ENCODE measurements at regions not wholly inside any gene's neighbourhood (a gene's known extent, or its start where the extent isn't known, plus 50 kb on each side); places are given as distances from the start of the nearest gene placed in this dataset.
"Not testable (repeated sequence)": the region's sequence is repeated elsewhere in the genome, so short reads cannot be mapped to it uniquely, and the experiment has no call there.

DNA sequence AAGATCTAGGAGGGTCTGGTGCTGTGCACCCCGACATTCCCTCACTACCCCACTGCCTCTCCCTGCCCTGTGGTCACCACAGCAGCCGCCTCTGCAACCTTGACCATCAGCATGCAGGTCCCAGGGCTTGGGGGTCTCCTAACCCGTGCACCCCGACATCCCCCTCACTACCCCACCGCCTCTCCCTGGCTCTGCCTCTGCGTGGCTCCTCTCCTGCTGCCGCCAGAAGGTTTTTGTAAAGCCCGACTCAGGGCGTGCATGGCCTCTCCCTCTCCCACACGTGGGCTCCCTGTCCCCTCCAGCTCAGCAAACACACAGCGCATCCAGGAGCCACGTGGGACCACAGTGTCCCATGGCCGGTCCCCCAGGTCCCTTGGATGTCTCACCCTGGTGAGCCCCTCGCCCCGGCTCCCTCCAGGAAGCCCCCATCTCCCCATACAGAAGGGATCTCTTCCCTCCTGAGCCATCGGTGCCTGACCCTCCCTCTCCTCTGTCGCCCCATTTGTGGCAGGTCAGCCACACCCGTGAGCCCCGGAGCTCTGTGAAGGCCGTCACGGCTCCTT is 112.5 kb upstream of the LPCAT1 start:
- not testable (repeated sequence) for DNase-seq (ENCODE audit: low spot score)

DNA sequence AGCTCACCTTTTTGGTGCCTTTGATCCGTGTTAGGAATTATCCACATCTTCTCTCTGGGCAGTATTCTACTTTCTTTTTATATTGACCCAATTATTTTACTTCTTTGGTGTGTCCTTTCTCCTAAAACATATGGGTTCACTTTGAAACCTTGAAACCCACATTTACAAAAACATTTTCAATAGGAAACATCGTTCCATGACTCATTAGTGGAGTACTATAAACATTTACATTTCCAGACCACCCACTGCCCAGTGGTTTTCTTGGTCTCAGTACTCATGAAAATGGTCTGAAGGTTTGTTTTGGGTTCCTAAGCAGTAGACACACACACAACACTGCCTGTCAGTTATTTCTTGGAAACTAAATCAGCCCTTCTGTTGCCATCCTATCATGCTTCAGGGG is 111.7 kb upstream of the LPCAT1 start:
- DNase-seq (ENCODE audit: low spot score), result not testable (repeated sequence)

DNA sequence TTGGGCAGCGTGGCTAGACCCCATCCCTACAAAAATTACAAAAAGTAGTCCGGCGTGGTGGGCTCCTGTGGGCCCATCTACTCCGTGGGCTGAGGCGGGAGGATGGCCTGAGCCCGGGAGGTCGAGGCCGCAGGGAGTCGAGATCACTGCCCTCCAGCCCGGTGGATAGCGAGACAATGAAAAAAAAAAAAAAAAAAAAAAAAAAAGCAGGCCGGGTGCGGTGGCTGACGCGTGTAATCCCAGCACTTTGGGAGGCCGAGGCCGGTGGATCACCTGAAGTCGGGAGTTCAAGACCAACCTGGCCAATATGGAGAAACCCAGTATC is 110.5 kb upstream of the LPCAT1 start:
- no peak for DNase-seq (ENCODE audit: low spot score)

DNA sequence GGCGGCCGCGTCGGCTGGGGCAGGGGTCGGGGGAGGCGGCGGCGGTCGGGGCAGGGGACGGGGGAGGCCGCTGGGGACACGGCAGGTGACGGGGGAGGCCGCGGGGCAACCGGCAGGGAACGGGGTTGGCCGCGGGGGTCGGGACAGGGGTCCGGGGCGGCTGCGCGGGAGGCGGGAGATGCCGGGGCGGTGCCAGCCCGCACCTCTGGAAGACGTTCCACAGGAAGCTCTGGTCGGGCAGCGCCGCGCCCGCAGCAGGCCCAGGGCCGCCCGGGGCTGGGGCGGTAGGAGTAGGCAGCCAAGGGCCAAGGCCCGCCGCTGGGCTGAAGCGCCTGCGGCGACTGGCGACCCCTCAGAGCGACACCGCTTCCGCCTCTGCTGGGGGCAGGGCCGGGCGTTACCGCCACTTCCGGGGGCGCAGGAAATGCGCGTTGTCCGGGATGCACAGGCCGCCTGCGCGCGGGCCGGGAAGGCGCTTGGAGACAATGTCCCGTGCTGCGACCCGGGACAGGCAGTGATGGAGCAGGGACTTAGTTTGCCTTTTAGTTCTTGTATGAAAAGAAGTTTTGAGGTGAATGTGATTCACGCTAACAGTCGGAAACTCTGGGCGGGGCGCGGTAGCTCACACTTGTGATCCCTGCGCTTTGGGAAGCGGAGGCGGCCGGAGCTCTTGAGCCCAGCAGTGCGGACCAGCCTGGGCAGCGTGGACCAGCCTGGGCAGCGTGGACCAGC is 110.0 kb upstream of the LPCAT1 start:
- peak; percentile 91 for DNase-seq (ENCODE audit: low spot score)

DNA sequence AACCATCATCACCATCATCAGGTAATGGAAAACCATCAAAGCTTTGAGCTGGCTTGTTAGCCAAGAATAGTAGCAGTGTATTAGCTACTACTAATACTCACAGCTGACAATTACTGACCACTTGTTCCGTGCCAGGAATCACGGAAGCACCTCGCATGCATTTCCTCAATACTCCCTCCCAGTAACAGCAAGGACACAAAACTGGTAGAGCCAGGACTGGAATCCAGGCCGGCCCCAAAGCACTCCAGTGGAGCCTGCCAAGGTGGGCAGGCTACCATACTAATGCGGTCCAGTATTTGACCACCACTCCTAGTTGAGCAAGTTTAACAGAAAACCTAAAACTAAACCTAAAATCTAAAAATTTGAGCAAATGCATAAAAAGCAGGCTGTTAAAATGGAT is 107.2 kb upstream of the LPCAT1 start:
- not testable (repeated sequence) for DNase-seq (ENCODE audit: low spot score)

DNA sequence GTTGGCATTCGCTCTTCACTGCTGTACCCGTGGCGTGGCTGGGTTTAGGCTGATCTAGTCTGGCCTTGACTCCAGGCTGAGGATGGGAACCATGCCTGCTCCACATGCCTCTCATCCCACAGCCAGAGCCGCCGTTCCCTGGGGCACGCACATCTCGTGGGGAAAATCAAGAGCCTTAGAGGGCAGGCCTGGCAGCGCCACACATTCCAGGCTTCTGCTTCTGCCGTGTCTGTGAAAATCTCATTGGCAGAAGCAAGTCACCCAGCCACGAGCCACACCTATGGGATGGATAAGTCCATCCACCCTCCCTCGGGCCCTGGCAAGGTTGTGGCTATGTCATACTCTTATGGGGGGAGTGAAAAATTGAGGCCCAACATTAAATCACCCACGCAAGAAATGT is 102.6 kb upstream of the LPCAT1 start:
- DNase-seq (ENCODE audit: low spot score), result not testable (repeated sequence)

DNA sequence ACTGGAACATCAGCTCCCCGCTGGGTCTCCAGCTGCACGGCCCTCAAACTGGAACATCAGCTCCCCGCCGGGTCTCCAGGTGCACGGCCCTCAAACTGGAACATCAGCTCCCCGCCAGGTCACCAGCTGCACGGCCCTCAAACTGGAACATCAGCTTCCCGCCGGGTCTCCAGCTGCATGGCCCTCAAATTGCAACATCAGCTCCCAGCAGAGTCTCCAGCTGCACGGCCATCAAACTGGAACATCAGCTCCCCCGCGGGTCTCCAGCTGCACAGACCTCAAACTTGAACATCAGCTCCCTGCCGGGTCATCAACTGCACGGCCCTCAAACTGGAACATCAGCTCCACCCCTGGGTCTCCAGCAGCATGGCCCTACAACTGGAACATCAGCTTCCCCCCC is 95.8 kb upstream of the LPCAT1 start:
- not testable (repeated sequence) for DNase-seq (ENCODE audit: low spot score)

DNA sequence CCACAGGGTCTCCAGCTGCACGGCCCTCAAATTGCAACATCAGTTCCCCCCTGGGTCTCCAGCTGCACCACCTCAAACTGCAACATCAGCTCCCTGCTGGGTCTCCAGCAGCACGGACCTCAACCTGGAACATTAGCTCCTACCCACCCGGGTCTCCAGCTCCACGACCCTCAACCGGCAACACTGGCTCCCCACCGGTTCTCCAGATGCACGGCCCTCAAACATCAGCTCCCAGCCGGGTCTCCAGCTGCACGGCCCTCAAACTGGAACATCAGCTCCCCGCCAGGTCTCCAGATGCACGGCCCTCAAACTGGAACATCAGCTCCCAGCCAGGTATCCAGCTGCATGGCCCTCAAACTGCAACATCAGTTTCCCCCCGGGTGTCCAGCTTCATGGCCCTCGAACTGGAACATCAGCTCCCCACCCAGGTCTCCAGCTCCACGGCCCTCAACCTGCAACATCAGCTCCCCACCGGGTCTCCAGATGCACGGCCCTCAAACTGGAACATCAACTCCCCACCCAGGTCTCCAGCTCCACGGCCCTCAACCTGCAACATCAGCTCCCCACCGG is 94.6 kb upstream of the LPCAT1 start:
- not testable (repeated sequence) for DNase-seq (ENCODE audit: low spot score)

DNA sequence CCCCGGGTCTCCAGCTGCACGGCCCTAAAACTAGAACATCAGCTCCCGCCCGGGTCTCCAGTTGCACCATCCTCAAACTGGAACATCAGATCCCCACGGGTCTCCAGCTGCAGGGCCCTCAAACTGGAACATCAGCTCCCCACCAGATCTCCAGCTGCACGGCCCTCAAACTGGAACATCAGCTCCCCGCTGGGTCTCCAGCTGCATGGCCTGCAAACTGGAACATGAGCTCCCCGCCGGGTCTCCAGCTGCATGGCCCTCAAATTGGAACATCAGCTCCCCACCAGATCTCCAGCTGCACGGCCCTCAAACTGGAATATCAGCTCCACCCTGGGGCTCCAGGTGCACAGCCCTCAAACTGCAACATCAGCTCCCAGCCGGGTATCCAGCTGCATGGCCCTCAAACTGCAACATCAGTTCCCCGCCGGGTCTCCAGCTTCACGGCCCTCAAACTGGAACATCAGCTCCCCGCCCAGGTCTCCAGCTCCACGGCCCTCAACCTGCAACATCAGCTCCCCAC is 93.5 kb upstream of the LPCAT1 start:
- not testable (repeated sequence) for DNase-seq (ENCODE audit: low spot score)

DNA sequence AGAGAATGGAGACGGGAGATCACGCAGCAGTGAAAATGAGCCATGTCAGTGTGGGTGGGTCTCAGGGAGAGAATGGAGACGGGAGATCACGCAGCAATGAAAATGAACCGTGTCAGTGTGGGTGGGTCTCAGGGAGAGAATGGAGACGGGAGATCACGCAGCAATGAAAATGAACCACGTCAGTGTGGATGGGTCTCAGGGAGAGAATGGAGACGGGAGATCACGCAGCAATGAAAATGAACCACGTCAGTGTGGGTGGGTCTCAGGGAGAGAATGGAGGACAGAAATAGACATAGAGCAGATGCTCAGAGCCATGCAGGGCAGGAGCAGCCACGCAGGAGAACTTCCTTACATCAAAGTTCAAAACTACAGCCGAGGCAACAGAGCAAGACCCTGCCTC is 89.8 kb upstream of the LPCAT1 start:
- DNase-seq (ENCODE audit: low spot score), result not testable (repeated sequence)

DNA sequence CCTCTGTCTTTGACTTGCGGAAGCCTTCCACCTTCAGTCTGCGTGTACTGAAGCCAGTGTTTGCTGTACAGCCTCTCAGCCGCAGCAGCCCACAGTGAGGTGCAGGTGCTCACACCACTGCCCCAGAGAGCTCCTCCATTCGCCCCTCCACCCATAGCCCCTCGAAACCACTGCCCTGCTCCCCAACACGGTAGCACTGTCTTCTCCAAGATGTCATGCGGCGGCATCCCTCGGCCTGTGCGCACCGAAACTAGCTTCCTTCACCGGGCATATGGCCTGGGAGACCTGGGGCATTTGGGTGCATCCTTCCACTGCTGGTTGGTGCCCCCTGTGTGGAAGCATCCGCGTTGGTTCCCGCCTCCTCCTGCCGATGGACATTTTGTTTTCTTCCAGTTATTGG is 86.8 kb upstream of the LPCAT1 start:
- not testable (repeated sequence) for DNase-seq (ENCODE audit: low spot score)

DNA sequence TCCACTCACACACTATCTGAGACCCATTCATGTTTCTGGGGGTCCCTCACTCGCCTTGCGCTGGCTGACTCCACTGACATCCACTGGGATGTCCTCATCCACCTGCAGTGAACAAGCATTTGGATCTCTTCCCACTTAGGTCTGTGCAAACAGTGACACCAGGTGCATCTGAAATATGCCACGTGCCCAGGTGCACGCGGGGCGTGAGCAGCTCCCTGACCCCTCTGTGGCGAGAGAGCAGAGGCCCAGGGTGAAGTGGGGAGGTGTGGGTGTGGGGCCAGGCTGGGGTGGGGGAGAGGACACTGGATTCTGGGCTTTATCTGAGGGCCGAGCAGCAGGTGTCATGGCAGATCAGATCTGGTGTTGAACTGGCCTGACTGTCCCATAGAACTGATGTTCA is 85.4 kb upstream of the LPCAT1 start:
- not testable (repeated sequence) for DNase-seq (ENCODE audit: low spot score)

DNA sequence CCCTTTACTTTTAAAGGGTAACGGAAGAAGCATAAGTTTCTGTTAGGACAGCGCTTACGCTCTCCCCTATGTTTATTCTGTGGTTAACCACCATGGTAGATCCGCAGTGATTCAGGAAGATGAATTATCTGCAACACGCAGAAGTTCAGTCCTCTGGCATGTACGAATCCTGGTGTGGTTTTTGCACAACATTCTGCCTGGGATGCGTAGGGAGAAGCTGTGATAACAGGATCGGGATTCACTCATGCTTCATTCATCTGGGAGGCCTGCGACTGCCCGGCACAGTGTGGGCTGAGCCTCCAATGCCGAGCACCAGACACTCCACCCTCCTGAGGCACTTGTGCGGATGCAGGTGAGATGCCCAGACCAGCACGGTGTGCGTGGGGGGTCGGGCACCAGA is 84.6 kb upstream of the LPCAT1 start:
- DNase-seq (ENCODE audit: low spot score), result not testable (repeated sequence)

DNA sequence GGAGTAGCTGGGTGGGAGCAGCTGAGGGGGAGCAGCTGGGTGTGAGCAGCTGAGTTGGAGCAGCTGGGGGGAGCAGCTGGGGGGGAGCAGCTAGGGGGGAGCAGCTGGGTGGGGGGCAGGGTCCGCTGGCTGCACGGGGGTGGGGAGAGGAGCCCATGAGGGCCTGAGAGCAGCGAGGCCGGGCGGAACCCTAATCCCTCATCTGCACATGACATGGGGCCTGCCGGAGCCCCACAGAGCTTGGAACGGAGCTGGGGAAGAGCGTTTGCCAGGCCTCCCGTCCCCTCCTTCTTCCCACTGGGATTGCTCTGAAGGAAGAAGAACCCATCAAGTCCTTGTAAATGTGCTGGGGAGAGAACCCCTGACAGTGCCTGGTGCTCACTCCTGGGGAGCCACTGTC is 83.2 kb upstream of the LPCAT1 start:
- not testable (repeated sequence) for DNase-seq (ENCODE audit: low spot score)

DNA sequence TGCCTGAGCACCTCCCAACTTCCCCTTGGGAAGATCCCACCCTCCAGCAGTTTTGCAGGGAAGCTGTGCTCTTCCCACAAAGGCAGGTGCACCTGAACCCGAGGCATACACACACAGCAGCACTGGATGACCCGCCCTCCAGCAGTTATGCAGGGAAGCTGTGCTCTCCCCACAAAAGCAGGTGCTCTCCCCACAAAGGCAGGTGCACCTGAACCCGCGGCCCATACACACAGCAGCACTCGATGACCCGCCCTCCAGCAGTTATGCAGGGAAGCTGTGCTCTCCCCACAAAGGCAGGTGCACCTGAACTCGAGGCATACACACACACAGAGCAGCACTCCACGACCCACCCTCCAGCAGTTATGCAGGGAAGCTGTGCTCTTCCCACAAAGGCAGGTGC is 80.2 kb upstream of the LPCAT1 start:
- not testable (repeated sequence) for DNase-seq (ENCODE audit: low spot score)

DNA sequence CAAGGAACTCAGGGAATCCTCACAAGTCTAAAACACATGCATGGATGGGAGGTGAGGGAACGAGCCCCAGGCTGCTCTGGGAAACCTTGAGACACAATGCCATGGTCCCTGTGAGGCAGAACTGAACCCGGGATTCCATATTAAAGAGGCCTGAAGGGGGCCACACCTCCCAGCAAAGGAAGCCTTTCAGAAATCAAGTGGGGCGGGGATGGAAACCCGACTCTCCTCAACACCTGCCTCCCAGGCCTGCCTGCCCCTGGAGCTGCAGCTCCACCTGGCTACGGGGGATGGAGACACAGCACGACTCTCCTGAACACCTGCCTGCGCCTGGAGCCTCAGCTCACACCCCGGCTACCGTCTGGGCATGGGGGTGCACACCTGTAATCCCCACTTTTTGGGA is 77.8 kb upstream of the LPCAT1 start:
- peak; percentile 55 for DNase-seq (ENCODE audit: low spot score)

DNA sequence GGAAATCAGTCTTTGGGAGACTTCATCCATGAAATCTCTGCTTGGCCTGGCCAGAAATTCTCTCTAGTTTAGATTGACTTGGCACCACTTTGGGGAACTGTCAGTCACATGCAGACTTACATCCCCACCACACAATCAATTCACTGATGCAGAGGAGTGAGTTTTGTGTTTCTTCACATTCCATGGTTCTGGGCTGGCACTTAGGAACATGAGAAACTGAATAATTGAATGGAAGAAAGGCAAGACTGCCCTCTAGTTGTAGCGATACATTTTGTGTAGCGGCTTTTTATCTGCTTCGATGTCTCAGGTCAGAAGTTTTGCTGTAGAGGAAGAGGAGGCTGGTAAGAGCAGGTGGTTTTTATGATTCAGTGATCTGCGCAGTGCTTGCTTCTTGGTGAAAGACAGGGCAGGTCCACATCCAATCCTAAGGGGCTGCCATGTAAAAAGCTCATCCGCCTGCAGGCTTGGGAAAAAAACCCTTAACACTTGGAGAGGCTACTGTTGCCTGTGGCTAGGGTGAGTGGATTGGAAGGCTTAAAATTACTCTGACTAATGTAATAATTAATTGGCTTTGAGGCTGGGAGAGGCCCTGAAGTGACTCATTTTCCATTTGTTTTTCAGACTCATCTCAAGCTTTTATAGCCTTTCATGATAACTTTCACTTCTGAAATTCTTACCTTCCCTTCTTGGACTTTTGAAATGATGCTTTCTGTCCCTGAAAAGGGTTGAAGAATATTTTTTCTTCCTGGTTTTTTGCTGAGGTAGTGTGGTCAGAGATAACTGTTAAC is 75.4 kb upstream of the LPCAT1 start:
- not testable (repeated sequence) for DNase-seq (ENCODE audit: low spot score)

DNA sequence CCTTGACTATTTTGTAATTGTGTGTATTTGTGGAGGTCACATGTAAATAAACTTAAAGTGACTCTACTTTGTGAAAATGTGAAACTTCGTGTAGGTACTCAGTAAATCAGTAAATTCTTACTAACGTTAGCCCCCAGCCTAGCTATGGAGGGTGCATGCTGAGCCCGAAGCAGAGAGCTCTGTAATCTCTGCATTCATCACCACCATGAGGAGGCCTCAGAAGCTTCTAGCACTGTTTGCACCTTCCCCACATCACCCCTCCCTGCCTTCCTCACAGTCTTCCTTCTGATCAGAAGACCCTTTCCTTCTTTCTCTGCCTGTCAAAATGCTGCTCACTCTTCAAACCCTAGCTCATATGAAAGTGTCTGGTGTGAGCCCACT is 73.3 kb upstream of the LPCAT1 start:
- not testable (repeated sequence) for DNase-seq (ENCODE audit: low spot score)

DNA sequence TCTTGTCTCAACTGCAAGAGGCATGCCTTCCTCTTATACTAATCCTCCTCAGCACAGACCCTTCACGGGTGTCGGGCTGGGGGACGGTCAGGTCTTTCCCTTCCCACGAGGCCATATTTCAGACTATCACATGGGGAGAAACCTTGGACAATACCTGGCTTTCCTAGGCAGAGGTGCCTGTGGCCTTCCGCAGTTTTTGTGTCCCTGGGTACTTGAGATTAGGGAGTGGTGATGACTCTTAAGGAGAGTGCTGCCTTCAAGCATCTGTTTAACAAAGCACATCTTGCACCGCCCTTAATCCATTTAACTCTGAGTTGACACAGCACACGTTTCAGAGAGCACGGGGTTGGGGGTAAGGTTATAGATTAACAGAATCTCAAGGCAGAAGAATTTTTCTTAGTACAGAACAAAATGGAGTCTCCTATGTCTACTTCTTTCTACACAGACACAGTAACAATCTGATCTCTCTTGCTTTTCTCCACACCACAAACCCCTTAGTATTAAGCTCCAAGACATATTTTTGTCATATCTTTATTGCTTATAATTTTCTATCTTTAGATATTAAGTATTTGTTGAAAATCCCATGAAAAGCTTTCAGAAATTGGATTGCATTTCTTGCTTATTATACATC is 72.8 kb upstream of the LPCAT1 start:
- DNase-seq (ENCODE audit: low spot score), result not testable (repeated sequence)

DNA sequence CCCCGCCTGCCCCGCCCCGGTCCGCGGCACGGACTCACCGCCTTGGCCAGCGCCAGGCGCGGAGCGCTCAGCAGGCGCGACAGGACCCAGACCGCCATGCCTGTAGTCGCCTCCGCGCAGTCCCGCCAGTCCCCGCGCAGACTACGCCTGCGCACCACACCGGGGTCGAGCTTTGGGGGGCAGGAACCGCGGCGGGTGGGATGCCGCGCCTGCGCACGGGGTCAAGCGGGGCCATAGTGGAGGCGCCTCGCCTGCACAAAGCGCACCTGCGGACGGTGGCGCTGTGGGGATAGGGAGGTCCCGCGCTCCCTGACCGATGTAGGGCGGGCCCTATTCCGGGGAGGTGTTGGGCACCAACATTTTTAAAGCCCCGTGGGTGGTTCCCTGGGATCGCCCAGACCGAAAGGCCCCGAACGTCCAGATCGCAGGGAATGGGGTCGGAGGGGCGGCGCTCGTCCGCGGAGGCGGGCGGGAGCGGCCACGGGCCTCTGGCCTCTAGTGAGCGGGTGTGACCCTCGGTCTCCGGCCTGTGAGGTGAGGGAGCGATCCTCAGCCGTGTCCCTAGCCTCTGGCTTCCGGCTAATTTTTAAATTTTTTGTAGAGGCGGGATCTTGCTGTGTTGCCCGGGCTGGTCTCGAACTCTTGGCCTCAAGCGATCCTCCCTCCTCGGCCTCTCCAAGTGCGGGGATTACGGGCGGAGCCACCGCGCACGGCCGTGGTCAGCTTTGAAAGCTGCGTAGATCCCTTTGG is 70.8 kb upstream of the LPCAT1 start:
- peak; percentile 96 for DNase-seq (ENCODE audit: low spot score)

DNA sequence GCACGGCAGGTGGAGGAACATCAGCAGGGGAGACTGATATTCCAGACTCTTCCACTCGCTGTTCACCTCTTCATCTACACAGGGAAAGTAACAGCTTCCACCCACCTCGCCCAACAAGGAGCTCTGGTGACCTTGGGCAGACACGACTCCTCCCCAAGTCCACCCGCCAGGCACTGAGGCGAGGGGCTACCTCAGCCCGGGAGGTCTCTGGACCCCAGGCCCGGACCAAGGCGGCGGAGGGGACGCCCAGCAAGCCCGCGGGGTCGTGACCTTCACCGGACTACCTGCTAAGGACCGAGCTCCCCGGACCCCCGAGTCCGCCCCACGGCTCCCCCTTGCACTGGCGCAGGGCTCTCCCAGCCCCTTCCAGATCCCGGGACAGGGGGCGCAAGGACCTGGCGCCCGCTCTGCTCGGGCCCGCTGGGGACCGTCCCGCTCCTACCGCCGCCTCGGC is 70.2 kb upstream of the LPCAT1 start:
- DNase-seq (ENCODE audit: low spot score), result no peak
